ENCODE measurements at regions not wholly inside any gene's neighbourhood (a gene's known extent, or its start where the extent isn't known, plus 50 kb on each side); places are given as distances from the start of the nearest gene placed in this dataset.

DNA sequence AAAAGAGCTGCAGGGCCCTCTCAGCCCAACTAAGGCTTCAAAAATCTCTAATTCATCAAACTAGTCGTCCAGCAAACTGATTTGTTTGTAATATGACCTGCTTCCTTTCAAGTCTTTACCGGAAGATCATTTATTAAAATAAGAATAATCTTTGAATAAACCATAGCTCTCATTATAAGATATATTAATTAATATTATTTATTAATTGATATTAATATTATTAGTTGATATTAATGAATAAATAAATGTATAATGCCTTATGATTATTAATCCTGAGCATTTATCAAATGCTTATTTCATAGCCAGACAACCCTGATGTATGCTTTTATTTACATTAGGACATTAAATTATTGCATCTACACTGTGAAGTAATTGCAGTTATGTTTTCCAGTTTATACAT, 550.7 kb upstream of the ALCAM start:
- TF ChIP-seq, protein P1, sequence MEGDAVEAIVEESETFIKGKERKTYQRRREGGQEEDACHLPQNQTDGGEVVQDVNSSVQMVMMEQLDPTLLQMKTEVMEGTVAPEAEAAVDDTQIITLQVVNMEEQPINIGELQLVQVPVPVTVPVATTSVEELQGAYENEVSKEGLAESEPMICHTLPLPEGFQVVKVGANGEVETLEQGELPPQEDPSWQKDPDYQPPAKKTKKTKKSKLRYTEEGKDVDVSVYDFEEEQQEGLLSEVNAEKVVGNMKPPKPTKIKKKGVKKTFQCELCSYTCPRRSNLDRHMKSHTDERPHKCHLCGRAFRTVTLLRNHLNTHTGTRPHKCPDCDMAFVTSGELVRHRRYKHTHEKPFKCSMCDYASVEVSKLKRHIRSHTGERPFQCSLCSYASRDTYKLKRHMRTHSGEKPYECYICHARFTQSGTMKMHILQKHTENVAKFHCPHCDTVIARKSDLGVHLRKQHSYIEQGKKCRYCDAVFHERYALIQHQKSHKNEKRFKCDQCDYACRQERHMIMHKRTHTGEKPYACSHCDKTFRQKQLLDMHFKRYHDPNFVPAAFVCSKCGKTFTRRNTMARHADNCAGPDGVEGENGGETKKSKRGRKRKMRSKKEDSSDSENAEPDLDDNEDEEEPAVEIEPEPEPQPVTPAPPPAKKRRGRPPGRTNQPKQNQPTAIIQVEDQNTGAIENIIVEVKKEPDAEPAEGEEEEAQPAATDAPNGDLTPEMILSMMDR (IDR thresholded peaks at IDR 0.05) = no peak
- TF ChIP-seq POLR2A (IDR thresholded peaks at IDR 0.05) = no peak
- WGBS, 2 donors = 55 to 56% methylated on average over 2 of the region's 2 CpGs
- no peaks in the 10 kb centered on the region for H3K36me3 ChIP-seq
- no peaks in the 10 kb centered on the region for H3K9me3 ChIP-seq
- no peak overlapping the region for H3K4me3 ChIP-seq (replicated peaks in 1 of 3)
- no peaks in the 10 kb centered on the region for H3K27me3 ChIP-seq
- H3K27ac ChIP-seq = no peak overlapping the region
- intact Hi-C loops (cut with DNase I) = no loop called here
- H3K4me1 ChIP-seq = no peaks in the 10 kb centered on the region
- no peak for DNase-seq

DNA sequence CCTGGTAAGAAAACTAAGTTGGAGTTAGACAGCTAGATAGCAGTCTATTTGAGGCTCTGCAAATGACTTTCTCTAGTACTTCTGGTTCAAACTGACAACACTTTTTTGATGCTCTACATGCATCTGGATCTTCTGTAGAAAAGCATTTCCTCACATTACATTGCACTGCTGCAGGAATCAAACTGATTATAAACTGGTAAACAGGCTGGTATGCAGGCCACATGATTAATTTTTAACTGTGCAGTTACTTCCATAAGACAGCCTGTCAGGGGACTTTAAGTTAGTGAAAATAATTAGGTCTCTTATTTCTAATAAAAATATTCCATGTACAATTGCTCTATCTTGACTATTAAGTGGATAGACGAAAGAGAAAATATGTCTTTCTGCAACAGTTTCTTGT, 550.0 kb upstream of the ALCAM start:
- H3K36me3 ChIP-seq = no peaks in the 10 kb centered on the region
- H3K27ac ChIP-seq = no peak overlapping the region
- DNase-seq = no peak
- no peak for TF ChIP-seq POLR2A (IDR thresholded peaks at IDR 0.05)
- TF ChIP-seq, protein P1 (IDR thresholded peaks at IDR 0.05) = no peak
- no peaks in the 10 kb centered on the region for H3K4me1 ChIP-seq
- WGBS, 2 donors = 75 to 89% methylated on average over 1 of the region's 1 CpG
- no peaks in the 10 kb centered on the region for H3K27me3 ChIP-seq
- H3K9me3 ChIP-seq = no peaks in the 10 kb centered on the region
- intact Hi-C loops (cut with DNase I) = no loop called here
- no peak overlapping the region for H3K4me3 ChIP-seq (replicated peaks in 1 of 3)

DNA sequence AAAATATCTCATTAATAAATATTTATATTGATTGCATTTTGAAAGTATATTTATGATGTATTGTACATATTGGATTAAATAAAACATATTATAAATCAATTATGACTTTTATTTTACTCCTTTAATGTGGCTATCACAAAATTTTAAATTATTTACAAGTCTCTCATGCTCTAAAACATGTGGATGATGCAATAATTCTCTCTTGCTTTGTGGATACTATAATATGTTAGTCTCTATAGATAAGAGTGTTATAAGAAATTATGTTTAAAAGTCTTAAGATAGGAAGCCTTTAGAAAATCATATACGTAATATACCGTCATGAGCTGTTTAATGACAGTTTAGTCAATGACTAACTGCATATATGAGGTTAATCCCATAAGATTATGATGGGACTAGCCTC, 547.4 kb upstream of the ALCAM start:
- WGBS, 2 donors = 46 to 48% methylated on average over 2 of the region's 2 CpGs
- no peaks in the 10 kb centered on the region for H3K9me3 ChIP-seq

DNA sequence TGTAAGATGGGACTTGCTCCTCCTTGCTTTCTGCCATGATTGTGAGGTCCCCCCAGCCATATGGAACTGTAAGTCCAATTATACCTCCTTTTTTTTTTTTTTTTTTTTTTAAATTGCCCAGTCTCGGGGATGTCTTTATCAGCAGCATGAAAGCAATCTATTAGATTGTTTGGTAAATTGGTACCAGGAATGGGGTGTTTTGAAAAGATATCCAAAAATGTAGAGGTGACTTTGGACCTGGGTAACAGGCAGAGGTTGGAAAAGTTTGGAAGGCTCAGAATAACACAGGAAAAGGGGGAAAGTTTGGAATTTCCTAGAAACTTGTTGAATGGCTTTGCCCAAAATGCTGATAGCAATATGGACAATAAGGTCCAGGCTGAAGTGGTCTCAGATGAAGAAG, 545.8 kb upstream of the ALCAM start:
- TF ChIP-seq POLR2A (IDR thresholded peaks at IDR 0.05) = no peak
- TF ChIP-seq, protein P1 (IDR thresholded peaks at IDR 0.05) = no peak
- 65 to 78% methylated on average over 1 of the region's 1 CpG for WGBS, 2 donors
- Histone ChIP-seq H3K4me3 (replicated peaks in 1 of 3) (no peak overlapping the region), H3K4me1 (no peaks in the 10 kb centered on the region), H3K9me3 (no peaks in the 10 kb centered on the region), H3K36me3 (no peaks in the 10 kb centered on the region), H3K27ac (no peak overlapping the region), H3K27me3 (no peaks in the 10 kb centered on the region)
- intact Hi-C loops (cut with DNase I) = no loop called here
- no peak for DNase-seq

More for the DNA sequence above, 547.4 kb upstream of the ALCAM start:
- TF ChIP-seq, protein P1 (IDR thresholded peaks at IDR 0.05) = no peak
- TF ChIP-seq POLR2A (IDR thresholded peaks at IDR 0.05) = no peak
- Histone ChIP-seq H3K27me3 (no peaks in the 10 kb centered on the region), H3K4me3 (replicated peaks in 1 of 3) (no peak overlapping the region), H3K36me3 (no peaks in the 10 kb centered on the region), H3K4me1 (no peaks in the 10 kb centered on the region), H3K27ac (no peak overlapping the region)
- DNase-seq = no peak
- intact Hi-C loops (cut with DNase I) = no loop called here

DNA sequence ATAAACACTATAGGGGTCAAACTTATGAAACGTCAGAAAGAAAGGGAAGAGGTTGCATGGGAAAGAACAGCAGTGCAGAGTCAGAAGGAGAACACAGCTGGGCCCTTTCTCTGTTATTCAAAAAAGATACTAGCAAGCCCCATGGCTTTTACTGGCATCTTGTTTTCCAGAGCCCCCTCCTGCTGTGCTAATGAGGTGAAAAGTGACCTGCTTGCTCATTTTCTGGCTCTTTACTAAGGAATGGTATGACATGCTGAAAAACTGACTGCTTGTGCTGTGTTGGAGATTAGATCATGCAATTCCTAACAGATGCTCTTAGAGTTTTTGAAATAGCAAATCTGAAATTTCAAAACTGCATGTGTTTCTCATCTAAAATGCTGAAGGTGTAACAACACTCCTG, 541.6 kb upstream of the ALCAM start:
- WGBS, 2 donors = 47 to 49% methylated on average over 1 of the region's 1 CpG
- no peaks in the 10 kb centered on the region for H3K27me3 ChIP-seq
- H3K4me3 ChIP-seq (replicated peaks in 1 of 3) = no peak overlapping the region
- H3K36me3 ChIP-seq = no peaks in the 10 kb centered on the region
- no peak for TF ChIP-seq POLR2A (IDR thresholded peaks at IDR 0.05)
- TF ChIP-seq, protein P1 (IDR thresholded peaks at IDR 0.05) = no peak
- H3K9me3 ChIP-seq = no peaks in the 10 kb centered on the region
- intact Hi-C loops (cut with DNase I) = no loop called here
- H3K27ac ChIP-seq = no peak overlapping the region
- no peaks in the 10 kb centered on the region for H3K4me1 ChIP-seq
- DNase-seq = no peak
